ENCODE measurements at regions not wholly inside any gene's neighbourhood (a gene's known extent, or its start where the extent isn't known, plus 50 kb on each side); places are given as distances from the start of the nearest gene placed in this dataset.

DNA sequence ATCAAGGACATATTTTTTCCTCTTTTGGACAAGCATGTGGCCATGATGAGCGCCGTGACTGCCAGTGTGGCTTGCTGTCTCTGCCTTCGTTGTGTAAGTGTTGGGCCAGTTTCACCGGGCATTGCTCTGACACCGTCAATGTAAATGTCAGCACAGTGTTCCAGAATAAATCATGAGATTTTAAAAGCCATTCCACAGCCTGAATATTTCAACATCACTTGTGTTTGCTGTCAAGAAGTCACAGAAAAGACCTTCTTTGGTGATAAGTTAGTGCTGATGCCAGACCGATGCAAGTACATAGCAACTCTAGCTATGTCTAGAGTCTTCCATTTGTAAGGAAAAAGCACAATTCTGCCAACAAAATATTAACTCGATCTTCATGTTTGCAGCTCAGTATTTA, 467.8 kb downstream of the TBC1D22A start:
- no peak for TF ChIP-seq POLR2A (IDR thresholded peaks at IDR 0.05)
- TF ChIP-seq, protein P1, sequence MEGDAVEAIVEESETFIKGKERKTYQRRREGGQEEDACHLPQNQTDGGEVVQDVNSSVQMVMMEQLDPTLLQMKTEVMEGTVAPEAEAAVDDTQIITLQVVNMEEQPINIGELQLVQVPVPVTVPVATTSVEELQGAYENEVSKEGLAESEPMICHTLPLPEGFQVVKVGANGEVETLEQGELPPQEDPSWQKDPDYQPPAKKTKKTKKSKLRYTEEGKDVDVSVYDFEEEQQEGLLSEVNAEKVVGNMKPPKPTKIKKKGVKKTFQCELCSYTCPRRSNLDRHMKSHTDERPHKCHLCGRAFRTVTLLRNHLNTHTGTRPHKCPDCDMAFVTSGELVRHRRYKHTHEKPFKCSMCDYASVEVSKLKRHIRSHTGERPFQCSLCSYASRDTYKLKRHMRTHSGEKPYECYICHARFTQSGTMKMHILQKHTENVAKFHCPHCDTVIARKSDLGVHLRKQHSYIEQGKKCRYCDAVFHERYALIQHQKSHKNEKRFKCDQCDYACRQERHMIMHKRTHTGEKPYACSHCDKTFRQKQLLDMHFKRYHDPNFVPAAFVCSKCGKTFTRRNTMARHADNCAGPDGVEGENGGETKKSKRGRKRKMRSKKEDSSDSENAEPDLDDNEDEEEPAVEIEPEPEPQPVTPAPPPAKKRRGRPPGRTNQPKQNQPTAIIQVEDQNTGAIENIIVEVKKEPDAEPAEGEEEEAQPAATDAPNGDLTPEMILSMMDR (IDR thresholded peaks at IDR 0.05) = no peak
